Transverse colon (tissue), 4 donors: ENCODE measurements at regions not wholly inside any gene's neighbourhood (a gene's known extent, or its start where the extent isn't known, plus 50 kb on each side); places are given as distances from the start of the nearest gene placed in this dataset.

Experiments
- DNase-seq: peaks from one replicate; pipeline ENCODE4 v3.0.0-alpha.2; 2019
- H3K27ac ChIP-seq, 4 donors: fragments of 200-600 bp; sonication (generic); 2 replicates each; pipeline ENCODE4 v1.5.1; 2016 to 2018; ENCODE audit warnings: inconsistent platforms in 4 of 4
- H3K27me3 ChIP-seq: fragments of 200-600 bp; sonication (generic); 2 replicates; pipeline ENCODE4 v1.5.1; 2017; ENCODE audit warnings: inconsistent platforms
- H3K36me3 ChIP-seq, 4 donors: fragments of 200-600 bp; sonication (generic); 2 replicates each; pipeline ENCODE4 v1.5.1; 2017 to 2019; ENCODE audit warnings: inconsistent platforms in 4 of 4
- H3K4me1 ChIP-seq, 4 donors: fragments of 200-600 bp; sonication (generic); 2 replicates each; pipeline ENCODE4 v1.5.1; 2017 to 2020; ENCODE audit warnings: inconsistent platforms in 4 of 4
- H3K4me3 ChIP-seq, 4 donors: fragments of 200-600 bp; sonication (generic); 1 replicate in 1 of 4; 2 replicates in 3 of 4; pipeline versions ENCODE4 v1.5.1 to v1.6.1; 2017 to 2019; ENCODE audit warnings: inconsistent platforms in 4 of 4
- H3K9me3 ChIP-seq, 2 donors: fragments of 200-600 bp; sonication (generic); 2 replicates each; pipeline ENCODE4 v1.5.1; 2017 to 2019; ENCODE audit warnings: inconsistent platforms in 2 of 2
- CTCF ChIP-seq, 5 experiments: fragments of 200-600 bp in 3 of 5; fragments of 450-650 bp in 2 of 5; sonication (generic) in 3 of 5; IDR thresholded peaks; 1 replicate in 2 of 5; 2 replicates in 3 of 5; pipeline ENCODE4 v1.5.1; 2016 to 2017; ENCODE audit warnings: antibody characterized with exemption in 5 of 5, inconsistent platforms in 3 of 5, mild to moderate bottlenecking in 2 of 5, moderate library complexity in 1 of 5
- EP300 ChIP-seq: sonication (generic); formaldehyde crosslinking; IDR thresholded peaks from one replicate; pipeline ENCODE4 v1.6.1; 2017; ENCODE audit warnings: antibody characterized with exemption, low read depth
- POLR2A ChIP-seq: fragments of 450-650 bp; IDR thresholded peaks from one replicate; pipeline ENCODE4 v1.6.1; 2016; ENCODE audit warnings: antibody characterized with exemption, mild to moderate bottlenecking, moderate library complexity
- POLR2AphosphoS5 ChIP-seq, 3 donors: sonication (generic); formaldehyde crosslinking; IDR thresholded peaks; one replicate each; pipeline ENCODE4 v1.6.1; 2016; ENCODE audit warnings: antibody characterized with exemption in 3 of 3
- WGBS, 2 donors: methylation state at CpG; one replicate each; pipeline ENCODE4 v1.1.5; 2018; ENCODE audit warnings: low coverage in 1 of 2; 5-methylcytosine and 5-hydroxymethylcytosine counted together
- in situ Hi-C, 4 donors: fragments of 200-750 bp; cut with MboI; loops; one replicate each; pipeline versions ENCODE4 v1.15.0 to v1.15.1; 2017; ENCODE audit warnings: low sequenced_read_pairs in 3 of 4, low pct_ligation_motif_present in 1 of 4, low pct_unique_long_range_greater_than_20kb in 1 of 4
- intact Hi-C: fragments of 100-400 bp; cut with DNase I; formaldehyde crosslinking; loops from one replicate; pipeline ENCODE4 v1.15.1; 2023; ENCODE audit warnings: low total_unique reads

- in situ Hi-C loops: loop anchor here in 1 of 4 donors (25.0 kb wide), 1 partner anchor 88 kb away; no protein-coding TSS in a partner anchor
- intact Hi-C loops: no loop called here
Measured at GRCh38 chr7:69025249-69025648, 573.0 kb upstream of the AUTS2 start.

GRCh38 chr7:69032848-69033247 lies 565.4 kb upstream of the AUTS2 start:
- no peak overlapping the region for H3K4me3 ChIP-seq
- no peaks in the 10 kb centered on the region for H3K4me1 ChIP-seq
- H3K27ac ChIP-seq: no peak overlapping the region
- no peaks in the 10 kb centered on the region for H3K27me3 ChIP-seq
- no peaks in the 10 kb centered on the region for H3K9me3 ChIP-seq
- TF ChIP-seq POLR2A (no peak), EP300 (no peak), CTCF (IDR thresholded peaks at IDR 0.05) (no peak), POLR2AphosphoS5 (IDR thresholded peaks at IDR 0.05) (no peak)
- no peak for DNase-seq
- in situ Hi-C loops (loop anchor here in 1 of 4 donors (25.0 kb wide), 1 partner anchor 96 kb away; no protein-coding TSS in a partner anchor), intact Hi-C loops (no loop called here)
- WGBS, 2 donors: 55 to 56% methylated on average over 4 of the region's 4 CpGs
- no peaks in the 10 kb centered on the region for H3K36me3 ChIP-seq

More at GRCh38 chr7:69025249-69025648, 573.0 kb upstream of the AUTS2 start:
- H3K36me3 ChIP-seq: no peaks in the 10 kb centered on the region
- H3K4me3 ChIP-seq: no peak overlapping the region
- no peaks in the 10 kb centered on the region for H3K27me3 ChIP-seq
- DNase-seq: no peak
- H3K27ac ChIP-seq: no peak overlapping the region
- TF ChIP-seq POLR2AphosphoS5 (IDR thresholded peaks at IDR 0.05) (no peak), CTCF (IDR thresholded peaks at IDR 0.05) (no peak), EP300 (no peak)
- WGBS, 2 donors: 50 to 65% methylated on average over 2 to 5 of the region's 5 CpGs
- H3K4me1 ChIP-seq: no peaks in the 10 kb centered on the region
- no peaks in the 10 kb centered on the region for H3K9me3 ChIP-seq

GRCh38 chr7:69035826-69036225 lies 562.4 kb upstream of the AUTS2 start:
- no peak overlapping the region for H3K4me3 ChIP-seq
- no peaks in the 10 kb centered on the region for H3K4me1 ChIP-seq
- TF ChIP-seq POLR2AphosphoS5 (IDR thresholded peaks at IDR 0.05): no peak
- TF ChIP-seq POLR2A: no peak
- no peak for TF ChIP-seq CTCF (IDR thresholded peaks at IDR 0.05)
- no peak for TF ChIP-seq EP300
- H3K9me3 ChIP-seq: no peaks in the 10 kb centered on the region
- no peak for DNase-seq
- no peaks in the 10 kb centered on the region for H3K27me3 ChIP-seq
- in situ Hi-C loops: loop anchor here in 1 of 4 donors (25.0 kb wide), 1 partner anchor 99 kb away; no protein-coding TSS in a partner anchor
- no peak overlapping the region for H3K27ac ChIP-seq
- intact Hi-C loops: no loop called here
- WGBS, 2 donors: 74 to 83% methylated on average over 5 to 7 of the region's 7 CpGs
- H3K36me3 ChIP-seq: no peaks in the 10 kb centered on the region

- no peak for TF ChIP-seq EP300
- no peak for TF ChIP-seq CTCF (IDR thresholded peaks at IDR 0.05)
- TF ChIP-seq POLR2A: no peak
- TF ChIP-seq POLR2AphosphoS5 (IDR thresholded peaks at IDR 0.05): no peak
- no peaks in the 10 kb centered on the region for H3K9me3 ChIP-seq
- in situ Hi-C loops: loop anchor here in 1 of 4 donors (25.0 kb wide), 1 partner anchor 99 kb away; no protein-coding TSS in a partner anchor
- intact Hi-C loops: no loop called here
- H3K4me1 ChIP-seq: no peaks in the 10 kb centered on the region
- H3K27me3 ChIP-seq: no peaks in the 10 kb centered on the region
- H3K4me3 ChIP-seq: no peak overlapping the region
- 72 to 80% methylated on average over 5 to 7 of the region's 7 CpGs for WGBS, 2 donors
- H3K27ac ChIP-seq: no peak overlapping the region
- no peak for DNase-seq
- no peaks in the 10 kb centered on the region for H3K36me3 ChIP-seq
Measured at GRCh38 chr7:69036301-69036700, 562.0 kb upstream of the AUTS2 start.
